CD4-positive, alpha-beta T cell (primary cell): ENCODE measurements at regions not wholly inside any gene's neighbourhood (a gene's known extent, or its start where the extent isn't known, plus 50 kb on each side); places are given as distances from the start of the nearest gene placed in this dataset.

Experiments
- ATAC-seq: fragments of 200-7000 bp; cut with Tn5 transposase; one replicate; pipeline ENCODE4 v1.10.0; 2022; ENCODE audit warnings: mild to moderate bottlenecking; ENCODE audit not compliant: poor library complexity
- CTCF ChIA-PET: fragments of 350-600 bp; sonication (Branson Sonifier 250); formaldehyde crosslinking; loops from one replicate; lab custom pipeline; 2021; ENCODE audit warnings: antibody characterized with exemption, inconsistent platforms; lab: Charles Lee
- POLR2A ChIA-PET: fragments of 350-600 bp; sonication (Branson Sonifier 250); formaldehyde crosslinking; loops from one replicate; lab custom pipeline; 2021; ENCODE audit warnings: antibody characterized with exemption, inconsistent platforms; lab: Charles Lee
- DNase-seq, 14 experiments: peaks; one replicate each; pipeline ENCODE4 v3.0.0-alpha.2; 2013 to 2020; ENCODE audit warnings: mixed read lengths in 2 of 14
- H3K27ac ChIP-seq, 2 donors: one replicate each; pipeline versions ENCODE4 v1.5.1 to v1.7.0; 2013; ENCODE audit warnings: low read length in 2 of 2, low read depth in 1 of 2, mild to moderate bottlenecking in 1 of 2
- H3K27me3 ChIP-seq, 2 experiments: 1 replicate in 1 of 2; 2 replicates in 1 of 2; pipeline versions ENCODE4 v1.6.1 to v1.7.0; 2013; ENCODE audit warnings: low read length in 2 of 2, control low read depth in 1 of 2, mild to moderate bottlenecking in 1 of 2, moderate library complexity in 1 of 2; ENCODE audit not compliant: insufficient read depth in 2 of 2, control insufficient read depth in 1 of 2
- H3K36me3 ChIP-seq: one replicate; pipeline ENCODE4 v1.6.1; 2013; ENCODE audit warnings: low read length, control low read depth; ENCODE audit not compliant: insufficient read depth
- H3K4me1 ChIP-seq: one replicate; pipeline ENCODE4 v1.6.1; 2013; ENCODE audit warnings: low read length, control low read depth; ENCODE audit not compliant: insufficient read depth
- H3K4me3 ChIP-seq: one replicate; pipeline ENCODE4 v1.5.1; 2013; ENCODE audit warnings: mild to moderate bottlenecking, low read length, moderate library complexity
- H3K9me3 ChIP-seq, 2 experiments: 1 replicate in 1 of 2; 2 replicates in 1 of 2; pipeline versions ENCODE4 v1.6.1 to v1.7.0; 2013; ENCODE audit warnings: low read length in 2 of 2, mild to moderate bottlenecking in 2 of 2, control low read depth in 1 of 2, moderate library complexity in 1 of 2; ENCODE audit not compliant: control insufficient read depth in 1 of 2, insufficient read depth in 1 of 2
- H3K27ac Mint-ChIP-seq: one replicate; pipeline ENCODE4 v1.8.0; 2020; ENCODE audit warnings: mixed read lengths
- H3K27me3 Mint-ChIP-seq: one replicate; pipeline ENCODE4 v1.8.0; 2021; ENCODE audit warnings: mixed read lengths
- H3K36me3 Mint-ChIP-seq: one replicate; pipeline ENCODE4 v1.8.0; 2021; ENCODE audit warnings: low read depth, mixed read lengths
- H3K4me1 Mint-ChIP-seq: one replicate; pipeline ENCODE4 v1.8.0; 2021; ENCODE audit warnings: low read depth, mixed read lengths
- H3K4me3 Mint-ChIP-seq: one replicate; pipeline ENCODE4 v1.8.0; 2020; ENCODE audit warnings: mild to moderate bottlenecking, mixed read lengths
- H3K9me3 Mint-ChIP-seq: one replicate; pipeline ENCODE4 v1.8.0; 2020; ENCODE audit warnings: mixed read lengths
- intact Hi-C, 2 experiments: fragments of 100-400 bp; cut with DNase I in 1 of 2; cut with micrococcal nuclease in 1 of 2; formaldehyde crosslinking; loops; one replicate each; pipeline versions ENCODE4 v1.15.1 to v1.9.0; 2023 to 2025; cut with DNase I, micrococcal nuclease
- TF ChIP-seq, protein P1 (sequence below): fragments of 200-600 bp; IDR thresholded peaks from one replicate; pipeline ENCODE4 v1.8.0; 2022; ENCODE audit warnings: antibody characterized with exemption, mild to moderate bottlenecking

DNA sequence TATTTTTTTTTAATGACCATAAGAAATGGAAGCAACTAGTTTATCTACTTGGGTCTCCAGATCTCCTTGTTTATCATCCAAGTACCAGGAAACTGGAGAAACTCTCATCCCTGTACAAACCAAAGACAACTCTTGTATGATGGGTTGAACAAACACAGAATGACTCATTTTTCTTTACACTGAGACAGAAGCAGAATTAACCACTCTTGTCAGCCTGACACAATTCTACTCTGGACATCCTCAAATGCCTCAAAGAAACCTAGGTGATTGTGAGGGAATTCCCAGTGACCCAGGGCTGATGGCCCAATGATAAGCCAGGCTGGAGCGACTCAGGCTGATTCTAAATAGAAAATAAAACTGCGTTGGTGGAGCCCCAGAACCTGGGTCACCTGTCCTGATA lies 151.5 kb downstream of the ZNF737 start:
- TF ChIP-seq, protein P1, sequence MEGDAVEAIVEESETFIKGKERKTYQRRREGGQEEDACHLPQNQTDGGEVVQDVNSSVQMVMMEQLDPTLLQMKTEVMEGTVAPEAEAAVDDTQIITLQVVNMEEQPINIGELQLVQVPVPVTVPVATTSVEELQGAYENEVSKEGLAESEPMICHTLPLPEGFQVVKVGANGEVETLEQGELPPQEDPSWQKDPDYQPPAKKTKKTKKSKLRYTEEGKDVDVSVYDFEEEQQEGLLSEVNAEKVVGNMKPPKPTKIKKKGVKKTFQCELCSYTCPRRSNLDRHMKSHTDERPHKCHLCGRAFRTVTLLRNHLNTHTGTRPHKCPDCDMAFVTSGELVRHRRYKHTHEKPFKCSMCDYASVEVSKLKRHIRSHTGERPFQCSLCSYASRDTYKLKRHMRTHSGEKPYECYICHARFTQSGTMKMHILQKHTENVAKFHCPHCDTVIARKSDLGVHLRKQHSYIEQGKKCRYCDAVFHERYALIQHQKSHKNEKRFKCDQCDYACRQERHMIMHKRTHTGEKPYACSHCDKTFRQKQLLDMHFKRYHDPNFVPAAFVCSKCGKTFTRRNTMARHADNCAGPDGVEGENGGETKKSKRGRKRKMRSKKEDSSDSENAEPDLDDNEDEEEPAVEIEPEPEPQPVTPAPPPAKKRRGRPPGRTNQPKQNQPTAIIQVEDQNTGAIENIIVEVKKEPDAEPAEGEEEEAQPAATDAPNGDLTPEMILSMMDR, result no peak
- no peak for ATAC-seq
- no peaks in the 10 kb centered on the region for H3K4me1 ChIP-seq
- H3K36me3 Mint-ChIP-seq, result peaks cover 64% of the 10 kb centered on the region
- no peaks in the 10 kb centered on the region for H3K27me3 Mint-ChIP-seq
- H3K27ac Mint-ChIP-seq, result no peak overlapping the region
- intact Hi-C loops, result no loop called here
- H3K27me3 ChIP-seq, result no peaks in the 10 kb centered on the region
- H3K4me3 Mint-ChIP-seq, result no peak overlapping the region
- ChIA-PET POLR2A (no interaction called here), CTCF (no interaction called here)
- H3K27ac ChIP-seq, result no peak overlapping the region
- H3K9me3 Mint-ChIP-seq, result no peaks in the 10 kb centered on the region
- no peak overlapping the region for H3K4me3 ChIP-seq
- peaks cover 4 to 17% of the 10 kb centered on the region in 2 experiments for H3K9me3 ChIP-seq
- no peak for DNase-seq
- H3K36me3 ChIP-seq, result no peaks in the 10 kb centered on the region
- no peaks in the 10 kb centered on the region for H3K4me1 Mint-ChIP-seq

DNA sequence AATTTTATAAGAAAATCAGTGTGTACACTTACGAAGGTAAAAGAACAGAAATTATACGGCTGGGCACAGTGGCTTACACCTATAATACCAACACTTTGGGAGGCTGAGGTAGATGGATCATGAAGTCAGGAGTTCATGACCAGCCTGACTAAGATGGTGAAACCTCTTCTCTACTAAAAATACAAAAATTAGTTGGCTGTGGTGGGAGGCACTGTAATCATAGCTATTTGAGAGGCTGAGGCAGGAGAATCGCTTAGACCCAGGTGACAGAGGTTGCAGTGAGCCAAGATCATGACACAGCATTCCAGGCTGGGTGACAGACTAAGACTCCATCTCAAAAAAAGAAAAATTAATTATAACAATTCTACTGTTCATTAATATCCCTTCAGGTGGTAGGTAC lies 151.9 kb downstream of the ZNF737 start:
- Histone ChIP-seq H3K4me1 (no peaks in the 10 kb centered on the region), H3K9me3 (peaks cover 4 to 15% of the 10 kb centered on the region in 2 experiments), H3K27me3 (no peaks in the 10 kb centered on the region), H3K27ac (no peak overlapping the region), H3K4me3 (no peak overlapping the region), H3K36me3 (no peaks in the 10 kb centered on the region)
- CTCF ChIA-PET, result no interaction called here
- POLR2A ChIA-PET, result no interaction called here
- Mint-ChIP-seq H3K9me3 (no peaks in the 10 kb centered on the region), H3K4me3 (no peak overlapping the region), H3K27me3 (no peaks in the 10 kb centered on the region), H3K4me1 (no peaks in the 10 kb centered on the region), H3K36me3 (peaks cover 65% of the 10 kb centered on the region), H3K27ac (no peak overlapping the region)
- DNase-seq (no peak), ATAC-seq (no peak)
- TF ChIP-seq, protein P1, result no peak
- intact Hi-C loops, result no loop called here

DNA sequence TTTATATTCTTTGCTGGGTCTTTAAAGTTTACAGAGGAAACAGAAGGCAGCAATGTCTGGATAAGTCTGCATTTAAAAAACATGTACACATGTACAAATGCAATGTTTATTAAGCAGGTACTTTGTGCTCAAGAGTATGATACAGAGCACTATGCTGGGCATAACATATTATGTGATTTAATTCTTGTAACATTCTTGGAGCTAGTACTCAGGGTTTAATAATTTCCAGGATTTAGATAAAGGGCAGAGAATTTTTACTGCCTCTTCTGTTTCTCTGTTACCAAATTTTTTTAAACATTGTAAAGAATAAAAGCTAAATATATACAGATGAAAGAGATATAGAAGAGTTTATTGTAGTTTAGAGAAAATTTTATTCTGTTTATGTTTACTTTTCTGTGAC lies 152.7 kb downstream of the ZNF737 start:
- ATAC-seq, result no peak
- DNase-seq, result no peak
- Histone ChIP-seq H3K27ac (no peak overlapping the region), H3K36me3 (no peaks in the 10 kb centered on the region), H3K9me3 (peaks cover 4 to 15% of the 10 kb centered on the region in 2 experiments), H3K4me3 (no peak overlapping the region), H3K27me3 (no peaks in the 10 kb centered on the region), H3K4me1 (no peaks in the 10 kb centered on the region)
- CTCF ChIA-PET, result no interaction called here
- POLR2A ChIA-PET, result interaction anchor here (0.8 kb wide), 1 partner anchor 150 kb away, joined by 3 read pairs; no protein-coding TSS in a partner anchor
- intact Hi-C loops, result no loop called here
- Mint-ChIP-seq H3K4me3 (no peak overlapping the region), H3K9me3 (no peaks in the 10 kb centered on the region), H3K36me3 (peaks cover 71% of the 10 kb centered on the region), H3K4me1 (no peaks in the 10 kb centered on the region), H3K27ac (no peak overlapping the region), H3K27me3 (no peaks in the 10 kb centered on the region)
- TF ChIP-seq, protein P1, result no peak
